Lung (tissue), 11 donors: ENCODE measurements at regions not wholly inside any gene's neighbourhood (a gene's known extent, or its start where the extent isn't known, plus 50 kb on each side); places are given as distances from the start of the nearest gene placed in this dataset.
"Not testable (repeated sequence)": the region's sequence is repeated elsewhere in the genome, so short reads cannot be mapped to it uniquely, and the experiment has no call there.

Experiments
- ATAC-seq: fragments of 200-7000 bp; cut with Tn5 transposase; one replicate; pipeline ENCODE4 v1.9.1; 2020; ENCODE audit warnings: moderate number of reproducible peaks; ENCODE audit not compliant: insufficient read depth, low FRiP score
- DNase-seq, 3 donors: peaks; one replicate each; pipeline ENCODE4 v3.0.0-alpha.2; 2013 to 2017
- H3K27ac ChIP-seq, 2 donors: one replicate each; pipeline ENCODE4 v1.5.1; 2013; ENCODE audit warnings: mild to moderate bottlenecking in 2 of 2, moderate library complexity in 2 of 2, control low read depth in 1 of 2, inconsistent platforms in 1 of 2, low read depth in 1 of 2, low read length in 1 of 2
- H3K27me3 ChIP-seq, 3 donors: one replicate each; pipeline ENCODE4 v1.5.1; 2013; ENCODE audit warnings: low read length in 2 of 3; ENCODE audit not compliant: control insufficient read depth in 3 of 3, insufficient read depth in 3 of 3
- H3K36me3 ChIP-seq, 4 donors: one replicate each; pipeline ENCODE4 v1.5.1; 2013; ENCODE audit warnings: low read length in 4 of 4, mild to moderate bottlenecking in 1 of 4, moderate library complexity in 1 of 4; ENCODE audit not compliant: control insufficient read depth in 4 of 4, insufficient read depth in 4 of 4
- H3K4me1 ChIP-seq, 5 donors: one replicate each; pipeline ENCODE4 v1.5.1; 2013; ENCODE audit warnings: low read length in 5 of 5, mild to moderate bottlenecking in 2 of 5, moderate library complexity in 1 of 5; ENCODE audit not compliant: control insufficient read depth in 5 of 5, insufficient read depth in 5 of 5
- H3K4me3 ChIP-seq: one replicate; pipeline ENCODE4 v1.5.1; 2013; ENCODE audit warnings: mild to moderate bottlenecking, control low read depth, moderate library complexity
- H3K9ac ChIP-seq, 2 donors: one replicate each; pipeline ENCODE4 v1.5.1; 2013; ENCODE audit warnings: low read length in 2 of 2, control low read depth in 1 of 2; ENCODE audit not compliant: insufficient read depth in 1 of 2
- H3K9me3 ChIP-seq, 4 donors: one replicate each; pipeline ENCODE4 v1.5.1; 2013; ENCODE audit warnings: low read length in 3 of 4, mild to moderate bottlenecking in 1 of 4, moderate library complexity in 1 of 4; ENCODE audit not compliant: control insufficient read depth in 4 of 4, insufficient read depth in 3 of 4
- CTCF ChIP-seq: IDR thresholded peaks from 2 replicates; pipeline ENCODE4 v1.5.1; 2012; ENCODE audit warnings: mild to moderate bottlenecking; ENCODE audit errors: control extremely low read depth, extremely low read depth
- WGBS, 2 donors: extraction: QIAGEN DNeasy Blood & Tissue Kit; methylation state at CpG; one replicate each; pipeline ENCODE4 v1.1.7; 2013; 5-methylcytosine and 5-hydroxymethylcytosine counted together
- donor health status: control.
- donor health status: control.
- donor health status: Bipolar disorder and iron deficiency.
- donor health status: healthy.
- donor health status: DM: yes; HTN: yes; CAD: no.

- TF ChIP-seq CTCF, result no peak
- Histone ChIP-seq H3K36me3 (no peaks in the 10 kb centered on the region), H3K27ac (no peak overlapping the region), H3K4me1 (no peaks in the 10 kb centered on the region), H3K9me3 (no peaks in the 10 kb centered on the region), H3K4me3 (no peak overlapping the region), H3K9ac (no peak overlapping the region), H3K27me3 (no peaks in the 10 kb centered on the region)
- no peak for ATAC-seq
- no peak for DNase-seq
- WGBS, 2 donors, result 80 to 86% methylated on average over 3 of the region's 3 CpGs
These were observed 711.7 kb downstream of the EDEM1 start for GRCh38 chr3:5899014-5899761.

DNA sequence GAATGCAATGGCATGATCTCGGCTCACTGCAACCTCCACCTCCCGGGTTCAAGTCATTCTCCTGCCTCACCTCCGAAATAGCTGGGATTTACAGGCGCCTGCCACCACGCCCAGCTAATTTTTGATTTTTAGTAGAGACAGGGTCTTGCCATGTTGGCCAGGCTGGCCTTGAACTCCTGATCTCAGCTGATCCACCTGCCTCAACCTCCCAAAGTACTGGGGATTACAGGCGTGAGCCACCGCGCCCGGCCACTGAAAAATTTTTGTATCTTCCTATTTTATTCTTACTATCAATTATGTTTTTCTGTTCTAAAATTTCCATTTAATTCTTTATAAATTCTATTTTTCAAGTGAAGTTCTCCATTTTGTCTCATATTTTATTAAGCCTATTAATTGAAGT lies 730.4 kb downstream of the EDEM1 start:
- 93 to 96% methylated on average over 9 of the region's 9 CpGs for WGBS, 2 donors
- Histone ChIP-seq H3K27ac (no peak overlapping the region), H3K27me3 (no peaks in the 10 kb centered on the region), H3K4me3 (no peak overlapping the region), H3K36me3 (no peaks in the 10 kb centered on the region), H3K9ac (no peak overlapping the region), H3K9me3 (no peaks in the 10 kb centered on the region), H3K4me1 (no peaks in the 10 kb centered on the region)
- ATAC-seq, result no peak
- no peak for DNase-seq
- TF ChIP-seq CTCF, result no peak

DNA sequence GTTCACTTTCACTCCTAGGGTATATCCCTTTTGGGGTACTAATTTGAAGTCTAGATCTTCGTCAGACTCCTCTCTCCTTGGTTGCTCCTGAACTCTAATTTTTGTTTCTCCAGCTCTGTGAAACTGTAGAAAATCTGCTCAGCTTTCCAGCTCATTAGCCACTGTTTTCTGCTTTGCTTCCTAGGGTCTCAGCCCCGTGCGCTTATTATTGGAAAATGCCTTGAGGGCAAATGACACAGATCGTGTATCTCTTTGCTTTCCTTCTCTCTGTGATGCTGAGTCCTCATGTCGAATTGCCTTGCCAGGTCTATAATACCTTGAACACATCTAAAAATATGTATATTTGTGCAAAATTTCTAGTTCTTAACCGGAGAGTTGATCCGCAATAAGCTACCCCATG lies 731.1 kb downstream of the EDEM1 start:
- TF ChIP-seq CTCF, result no peak
- H3K9ac ChIP-seq, result no peak overlapping the region
- no peak overlapping the region for H3K4me3 ChIP-seq
- ATAC-seq (no peak), DNase-seq (no peak)
- 68 to 81% methylated on average over 7 of the region's 7 CpGs for WGBS, 2 donors
- no peak overlapping the region for H3K27ac ChIP-seq
- H3K9me3 ChIP-seq, result no peaks in the 10 kb centered on the region
- H3K4me1 ChIP-seq, result no peaks in the 10 kb centered on the region
- no peaks in the 10 kb centered on the region for H3K27me3 ChIP-seq
- H3K36me3 ChIP-seq, result no peaks in the 10 kb centered on the region

DNA sequence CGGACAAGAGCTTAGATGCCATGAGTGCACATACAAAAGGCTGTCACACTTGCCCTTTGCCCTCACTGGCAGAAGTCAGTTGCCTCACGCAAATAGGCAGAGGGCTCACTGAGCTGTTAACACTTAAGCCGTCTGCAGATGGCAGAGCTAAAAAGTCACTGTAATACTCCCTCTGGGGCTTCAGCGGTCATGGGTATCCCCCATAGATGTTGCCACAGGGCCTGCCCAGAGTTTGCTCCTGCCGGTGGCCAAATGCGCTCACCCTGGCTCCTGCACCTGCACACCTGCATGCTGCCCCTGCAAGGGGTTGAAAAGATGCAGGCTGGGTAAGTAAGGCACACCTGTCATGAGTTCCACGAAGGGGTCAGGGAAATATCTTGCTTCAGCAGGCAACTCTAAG lies 741.5 kb downstream of the EDEM1 start:
- Histone ChIP-seq H3K9me3 (no peaks in the 10 kb centered on the region), H3K4me1 (no peaks in the 10 kb centered on the region), H3K36me3 (no peaks in the 10 kb centered on the region), H3K27me3 (no peaks in the 10 kb centered on the region), H3K27ac (no peak overlapping the region), H3K4me3 (no peak overlapping the region), H3K9ac (no peak overlapping the region)
- DNase-seq (no peak), ATAC-seq (no peak)
- WGBS, 2 donors, result 87 to 91% methylated on average over 7 of the region's 7 CpGs
- no peak for TF ChIP-seq CTCF

DNA sequence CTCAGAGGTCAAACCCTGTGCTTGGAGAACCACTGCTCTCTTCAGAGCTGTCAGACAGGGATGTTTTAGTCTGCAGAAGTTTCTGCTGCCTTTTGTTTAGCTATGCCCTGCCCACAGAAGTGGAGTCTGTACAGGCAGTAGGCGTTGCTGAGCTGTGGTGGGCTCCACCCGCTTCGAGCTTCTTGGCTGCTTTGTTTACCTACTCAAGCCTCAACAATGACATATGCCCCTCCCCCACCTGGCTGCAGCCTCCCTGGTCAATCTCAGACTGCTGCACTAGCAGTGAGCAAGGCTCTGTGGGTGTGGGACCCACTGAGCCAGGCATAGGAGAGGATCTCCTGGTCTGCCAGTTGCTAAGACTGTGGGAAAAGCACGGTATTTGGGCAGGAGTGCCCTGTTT lies 756.6 kb downstream of the EDEM1 start:
- H3K4me1 ChIP-seq, H3K36me3 ChIP-seq, H3K27ac ChIP-seq, ATAC-seq, H3K9ac ChIP-seq, H3K9me3 ChIP-seq, DNase-seq, H3K27me3 ChIP-seq, H3K4me3 ChIP-seq: not testable (repeated sequence)
- 57 to 69% methylated on average over 4 of the region's 4 CpGs for WGBS, 2 donors
